ENCODE measurements at regions not wholly inside any gene's neighbourhood (a gene's known extent, or its start where the extent isn't known, plus 50 kb on each side); places are given as distances from the start of the nearest gene placed in this dataset.

DNA sequence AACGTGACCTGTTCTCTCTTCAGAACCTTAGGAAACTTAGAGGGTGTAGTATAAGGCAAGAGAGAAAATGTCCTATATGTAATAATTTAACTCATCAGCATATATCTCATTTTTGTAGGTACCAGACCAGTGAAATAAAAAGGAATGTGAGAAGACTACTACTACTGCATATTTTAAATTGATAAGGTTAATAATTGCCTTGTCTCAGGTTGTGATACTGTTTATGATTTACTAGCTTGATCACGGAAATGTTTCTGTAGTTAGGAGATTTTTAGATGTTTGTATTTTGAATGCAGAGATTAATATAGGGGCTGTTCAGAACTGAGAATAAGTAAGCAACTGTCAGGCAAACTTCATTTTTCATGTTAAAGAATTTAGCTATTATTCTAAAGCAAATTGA lies 1563.4 kb downstream of the C4orf33 start:
- no peak for DNase-seq
- Mint-ChIP-seq H3K4me1 (ENCODE audit: low read depth in 2 of 2) (no peaks in the 10 kb centered on the region), H3K27ac (no peak overlapping the region), H3K4me3 (no peak overlapping the region), H3K9me3 (peaks cover 6 to 14% of the 10 kb centered on the region in 2 donors), H3K36me3 (ENCODE audit: insufficient read depth) (no peaks in the 10 kb centered on the region), H3K27me3 (no peaks in the 10 kb centered on the region)
- no peak for ATAC-seq (replicated peaks)

DNA sequence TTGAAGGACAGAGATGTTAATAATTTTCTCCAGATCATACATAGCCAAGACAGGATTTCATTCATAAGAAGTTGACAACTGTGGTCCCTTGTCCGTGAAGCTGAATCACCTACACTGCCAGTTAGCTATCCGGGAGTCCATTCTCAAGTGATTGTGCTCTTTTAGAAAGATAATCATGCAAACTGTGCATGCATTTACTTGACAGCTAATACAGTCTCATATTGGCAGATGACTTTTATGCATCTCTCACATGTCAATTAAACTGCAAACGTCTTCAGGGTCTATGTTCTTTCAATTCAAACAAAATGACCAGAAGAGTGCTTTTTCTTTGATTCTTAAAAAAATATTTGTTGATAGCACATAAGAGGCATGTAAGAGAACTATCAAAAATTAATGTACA lies 1572.9 kb downstream of the C4orf33 start:
- no peaks in the 10 kb centered on the region for H3K36me3 Mint-ChIP-seq (ENCODE audit: insufficient read depth)
- H3K27me3 Mint-ChIP-seq, result no peaks in the 10 kb centered on the region
- no peak overlapping the region for H3K27ac Mint-ChIP-seq
- H3K4me3 Mint-ChIP-seq, result no peak overlapping the region
- H3K9me3 Mint-ChIP-seq, result peaks cover 0 to 7% of the 10 kb centered on the region in 2 donors
- H3K4me1 Mint-ChIP-seq (ENCODE audit: low read depth in 2 of 2), result no peaks in the 10 kb centered on the region
- DNase-seq (no peak), ATAC-seq (replicated peaks) (no peak)

- H3K9me3 Mint-ChIP-seq, result peaks cover 0 to 13% of the 10 kb centered on the region in 2 donors
- no peak overlapping the region for H3K27ac Mint-ChIP-seq
- H3K4me1 Mint-ChIP-seq (ENCODE audit: low read depth in 2 of 2), result no peaks in the 10 kb centered on the region
- no peak for DNase-seq
- no peaks in the 10 kb centered on the region for H3K36me3 Mint-ChIP-seq (ENCODE audit: insufficient read depth)
- ATAC-seq (replicated peaks), result no peak
- no peak overlapping the region for H3K4me3 Mint-ChIP-seq
- H3K27me3 Mint-ChIP-seq, result no peaks in the 10 kb centered on the region
Observed at GRCh38 chr4:130675266-130675665, 1579.3 kb downstream of the C4orf33 start.

DNA sequence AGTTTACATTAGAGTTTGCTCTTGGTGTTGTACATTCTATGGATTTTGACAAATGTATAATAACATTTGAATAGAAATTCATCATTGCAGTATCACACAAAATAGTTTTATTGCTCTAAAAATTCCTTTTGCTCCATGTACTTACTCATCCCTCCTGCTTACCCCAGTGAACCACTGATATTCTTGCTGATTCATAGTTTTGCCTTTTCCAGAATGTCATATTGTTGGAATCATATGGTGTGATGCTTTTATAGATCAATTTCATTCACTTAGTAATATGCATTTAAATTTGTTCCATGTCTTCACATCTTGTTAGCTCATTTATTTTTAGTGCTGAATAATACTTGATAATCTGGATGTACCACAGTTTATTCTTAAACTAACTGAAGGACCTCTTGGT lies 1593.2 kb downstream of the C4orf33 start:
- H3K9me3 Mint-ChIP-seq, result peaks cover 0 to 6% of the 10 kb centered on the region in 2 donors
- H3K4me1 Mint-ChIP-seq (ENCODE audit: low read depth in 2 of 2), result no peaks in the 10 kb centered on the region
- no peaks in the 10 kb centered on the region for H3K36me3 Mint-ChIP-seq (ENCODE audit: insufficient read depth)
- no peak overlapping the region for H3K27ac Mint-ChIP-seq
- no peaks in the 10 kb centered on the region for H3K27me3 Mint-ChIP-seq
- ATAC-seq (replicated peaks) (no peak), DNase-seq (no peak)
- H3K4me3 Mint-ChIP-seq, result no peak overlapping the region

DNA sequence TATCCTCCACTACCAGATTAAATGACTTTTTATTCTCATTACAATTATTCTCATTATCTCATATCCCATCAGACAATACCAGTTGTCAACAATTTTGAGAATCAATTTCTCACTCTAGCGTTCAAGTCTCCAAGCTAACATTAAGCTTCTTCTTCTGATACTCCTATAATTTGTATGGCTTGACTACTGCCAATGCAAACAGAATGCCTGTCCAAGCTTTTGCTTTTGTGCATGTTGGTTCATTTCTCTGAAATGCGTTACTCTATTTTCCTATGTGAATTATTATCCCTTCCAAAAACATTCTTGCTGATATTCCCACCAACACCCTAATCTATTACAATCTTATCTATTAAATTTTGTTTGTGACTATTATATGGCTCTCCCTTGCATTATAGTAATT lies 1602.3 kb downstream of the C4orf33 start:
- DNase-seq (no peak), ATAC-seq (replicated peaks) (no peak)
- H3K27me3 Mint-ChIP-seq, result no peaks in the 10 kb centered on the region
- no peaks in the 10 kb centered on the region for H3K4me1 Mint-ChIP-seq (ENCODE audit: low read depth in 2 of 2)
- H3K4me3 Mint-ChIP-seq, result no peak overlapping the region
- H3K9me3 Mint-ChIP-seq, result peaks cover 10 to 15% of the 10 kb centered on the region in 2 donors
- H3K36me3 Mint-ChIP-seq (ENCODE audit: insufficient read depth), result no peaks in the 10 kb centered on the region
- no peak overlapping the region for H3K27ac Mint-ChIP-seq

GRCh38 chr4:130699004-130699403 lies 1603.1 kb downstream of the C4orf33 start:
- ATAC-seq (replicated peaks) (no peak), DNase-seq (no peak)
- H3K36me3 Mint-ChIP-seq (ENCODE audit: insufficient read depth), result no peaks in the 10 kb centered on the region
- peaks cover 10 to 20% of the 10 kb centered on the region in 2 donors for H3K9me3 Mint-ChIP-seq
- H3K27me3 Mint-ChIP-seq, result no peaks in the 10 kb centered on the region
- H3K4me3 Mint-ChIP-seq, result no peak overlapping the region
- H3K27ac Mint-ChIP-seq, result no peak overlapping the region
- no peaks in the 10 kb centered on the region for H3K4me1 Mint-ChIP-seq (ENCODE audit: low read depth in 2 of 2)

DNA sequence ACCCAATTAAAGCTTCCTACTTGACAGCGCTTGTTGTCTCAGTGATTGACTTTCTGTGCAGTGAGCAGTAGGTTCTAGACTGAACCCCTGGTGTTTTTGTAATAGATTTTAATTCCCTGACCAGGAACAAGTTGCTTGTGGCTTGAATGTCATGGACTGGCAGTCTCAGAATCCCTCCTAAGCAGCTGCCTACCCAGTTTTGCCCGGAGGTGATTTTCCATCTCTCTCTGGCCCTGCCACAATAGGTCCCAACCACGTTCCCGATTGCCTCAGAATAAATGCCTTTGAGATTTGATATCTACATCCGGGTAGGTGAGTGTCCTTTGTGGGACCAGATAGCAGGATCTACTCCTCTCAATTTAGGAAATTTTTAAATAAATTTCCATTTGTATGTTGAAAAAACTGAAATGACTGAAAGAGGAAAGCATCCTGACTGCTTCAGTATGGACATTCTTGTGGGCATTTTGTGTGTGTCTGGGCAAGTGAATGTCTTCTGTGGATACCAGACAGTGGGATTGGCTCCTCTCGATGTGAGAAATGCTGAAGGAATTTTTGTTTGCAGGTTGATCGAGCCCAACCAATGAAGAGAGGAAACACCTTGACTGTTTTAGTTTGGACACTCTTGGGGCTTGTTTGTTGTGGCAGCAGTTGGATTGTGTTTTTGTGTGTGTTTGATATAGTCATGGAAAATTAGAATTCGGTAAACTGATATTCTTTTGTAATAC lies 1607.4 kb downstream of the C4orf33 start:
- Mint-ChIP-seq H3K27ac (no peak overlapping the region), H3K9me3 (peaks cover 14 to 21% of the 10 kb centered on the region in 2 donors), H3K4me1 (ENCODE audit: low read depth in 2 of 2) (no peaks in the 10 kb centered on the region), H3K4me3 (no peak overlapping the region), H3K36me3 (ENCODE audit: insufficient read depth) (no peaks in the 10 kb centered on the region), H3K27me3 (no peaks in the 10 kb centered on the region)
- ATAC-seq (replicated peaks), result no peak
- DNase-seq, result no peak

DNA sequence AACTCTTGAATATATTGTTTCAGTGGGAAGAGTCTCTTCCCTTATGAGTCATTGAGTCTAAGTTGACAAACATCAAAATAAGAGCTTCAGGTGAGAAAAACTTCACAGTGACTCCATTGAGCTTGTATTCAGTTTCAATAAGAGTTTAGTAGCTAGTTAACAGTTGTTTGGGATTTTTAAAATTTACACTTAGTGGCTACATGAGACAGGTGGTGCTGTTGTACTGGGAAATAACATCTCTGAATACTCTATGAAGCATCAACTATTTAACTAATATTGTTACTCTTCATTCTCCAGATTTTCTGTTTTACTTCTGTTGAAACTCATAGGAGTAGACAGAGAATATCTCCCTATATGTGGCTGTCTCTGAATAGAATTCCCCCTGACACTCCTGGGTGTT lies 1609.1 kb downstream of the C4orf33 start:
- Mint-ChIP-seq H3K9me3 (peaks cover 9 to 22% of the 10 kb centered on the region in 2 donors), H3K27ac (no peak overlapping the region), H3K4me3 (no peak overlapping the region), H3K27me3 (no peaks in the 10 kb centered on the region), H3K36me3 (ENCODE audit: insufficient read depth) (no peaks in the 10 kb centered on the region), H3K4me1 (ENCODE audit: low read depth in 2 of 2) (no peaks in the 10 kb centered on the region)
- ATAC-seq (replicated peaks) (no peak), DNase-seq (no peak)

DNA sequence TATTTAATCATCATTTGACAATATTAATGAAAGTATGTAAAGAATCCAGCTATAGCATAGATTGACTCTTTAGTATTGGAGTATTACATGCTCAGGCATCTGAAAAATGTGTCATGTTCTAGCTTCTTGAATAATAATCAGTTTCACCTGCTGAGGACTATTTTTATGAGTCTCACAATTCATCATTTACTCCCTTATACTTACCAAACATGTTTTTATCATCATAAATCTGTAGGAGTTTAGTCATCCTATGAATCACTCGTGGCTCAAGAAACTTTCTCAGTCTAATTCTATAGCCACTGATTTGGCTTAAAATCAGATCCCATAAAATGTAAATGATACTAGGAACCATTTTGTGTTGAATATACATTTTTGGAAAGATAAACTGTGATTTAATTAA lies 1616.1 kb downstream of the C4orf33 start:
- Mint-ChIP-seq H3K9me3 (peaks cover 8 to 15% of the 10 kb centered on the region in 2 donors), H3K4me1 (ENCODE audit: low read depth in 2 of 2) (no peaks in the 10 kb centered on the region), H3K27me3 (no peaks in the 10 kb centered on the region), H3K4me3 (no peak overlapping the region), H3K36me3 (ENCODE audit: insufficient read depth) (no peaks in the 10 kb centered on the region), H3K27ac (no peak overlapping the region)
- no peak for ATAC-seq (replicated peaks)
- no peak for DNase-seq

- no peaks in the 10 kb centered on the region for H3K27me3 Mint-ChIP-seq
- no peaks in the 10 kb centered on the region for H3K4me1 Mint-ChIP-seq (ENCODE audit: low read depth in 2 of 2)
- ATAC-seq (replicated peaks), result no peak
- no peak overlapping the region for H3K4me3 Mint-ChIP-seq
- no peak overlapping the region for H3K27ac Mint-ChIP-seq
- DNase-seq, result no peak
- H3K36me3 Mint-ChIP-seq (ENCODE audit: insufficient read depth), result no peaks in the 10 kb centered on the region
- H3K9me3 Mint-ChIP-seq, result peaks cover 0 to 9% of the 10 kb centered on the region in 2 donors
Observed at GRCh38 chr4:130714006-130714405, 1618.1 kb downstream of the C4orf33 start.

- no peaks in the 10 kb centered on the region for H3K4me1 Mint-ChIP-seq (ENCODE audit: low read depth in 2 of 2)
- H3K9me3 Mint-ChIP-seq, result peaks cover 0 to 2% of the 10 kb centered on the region in 2 donors
- no peak overlapping the region for H3K4me3 Mint-ChIP-seq
- H3K27me3 Mint-ChIP-seq, result no peaks in the 10 kb centered on the region
- no peaks in the 10 kb centered on the region for H3K36me3 Mint-ChIP-seq (ENCODE audit: insufficient read depth)
- ATAC-seq (replicated peaks), result no peak
- H3K27ac Mint-ChIP-seq, result no peak overlapping the region
- DNase-seq, result no peak
Observed at GRCh38 chr4:130722361-130722760, 1626.4 kb downstream of the C4orf33 start.

GRCh38 chr4:130736436-130737185 lies 1640.7 kb downstream of the C4orf33 start:
- Mint-ChIP-seq H3K4me3 (no peak overlapping the region), H3K36me3 (ENCODE audit: insufficient read depth) (no peaks in the 10 kb centered on the region), H3K9me3 (peaks cover 0 to 2% of the 10 kb centered on the region in 2 donors), H3K27ac (no peak overlapping the region), H3K27me3 (no peaks in the 10 kb centered on the region), H3K4me1 (ENCODE audit: low read depth in 2 of 2) (no peaks in the 10 kb centered on the region)
- no peak for ATAC-seq (replicated peaks)
- DNase-seq, result no peak

DNA sequence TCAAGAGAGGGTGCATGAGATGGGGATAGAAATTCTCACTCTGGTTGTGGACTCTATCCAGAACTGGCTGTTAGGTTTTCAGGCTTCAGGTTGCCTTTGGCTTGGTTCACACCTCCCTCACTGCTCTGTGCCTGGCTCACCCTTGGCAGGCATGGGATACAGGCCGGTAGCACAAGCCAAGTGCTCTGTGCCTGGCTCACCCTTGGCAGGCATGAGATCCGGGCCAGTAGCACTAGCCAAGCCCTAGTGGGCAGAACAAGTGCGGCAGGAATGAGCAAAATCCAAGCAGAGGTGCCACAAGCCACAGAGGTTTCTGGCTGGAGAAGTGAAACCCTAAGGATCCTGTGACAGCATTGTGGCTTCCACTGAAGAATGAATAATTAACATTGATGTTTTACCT lies 1642.3 kb downstream of the C4orf33 start:
- Mint-ChIP-seq H3K9me3 (no peaks in the 10 kb centered on the region), H3K27me3 (no peaks in the 10 kb centered on the region), H3K36me3 (ENCODE audit: insufficient read depth) (no peaks in the 10 kb centered on the region), H3K4me3 (no peak overlapping the region), H3K4me1 (ENCODE audit: low read depth in 2 of 2) (no peaks in the 10 kb centered on the region), H3K27ac (no peak overlapping the region)
- DNase-seq (no peak), ATAC-seq (replicated peaks) (no peak)

- Mint-ChIP-seq H3K36me3 (ENCODE audit: insufficient read depth) (no peaks in the 10 kb centered on the region), H3K9me3 (peaks cover 2 to 7% of the 10 kb centered on the region in 2 donors), H3K4me3 (no peak overlapping the region), H3K4me1 (ENCODE audit: low read depth in 2 of 2) (no peaks in the 10 kb centered on the region), H3K27ac (no peak overlapping the region), H3K27me3 (no peaks in the 10 kb centered on the region)
- ATAC-seq (replicated peaks), result no peak
- DNase-seq, result no peak
Observed at GRCh38 chr4:130747842-130748241, 1651.9 kb downstream of the C4orf33 start.

All from effector memory CD8-positive, alpha-beta T cell (primary cell).